ENCODE measurements at regions not wholly inside any gene's neighbourhood (a gene's known extent, or its start where the extent isn't known, plus 50 kb on each side); places are given as distances from the start of the nearest gene placed in this dataset.
A peak's percentile ranks its signal among the peaks of the same experiment; 100 is the strongest.

DNA sequence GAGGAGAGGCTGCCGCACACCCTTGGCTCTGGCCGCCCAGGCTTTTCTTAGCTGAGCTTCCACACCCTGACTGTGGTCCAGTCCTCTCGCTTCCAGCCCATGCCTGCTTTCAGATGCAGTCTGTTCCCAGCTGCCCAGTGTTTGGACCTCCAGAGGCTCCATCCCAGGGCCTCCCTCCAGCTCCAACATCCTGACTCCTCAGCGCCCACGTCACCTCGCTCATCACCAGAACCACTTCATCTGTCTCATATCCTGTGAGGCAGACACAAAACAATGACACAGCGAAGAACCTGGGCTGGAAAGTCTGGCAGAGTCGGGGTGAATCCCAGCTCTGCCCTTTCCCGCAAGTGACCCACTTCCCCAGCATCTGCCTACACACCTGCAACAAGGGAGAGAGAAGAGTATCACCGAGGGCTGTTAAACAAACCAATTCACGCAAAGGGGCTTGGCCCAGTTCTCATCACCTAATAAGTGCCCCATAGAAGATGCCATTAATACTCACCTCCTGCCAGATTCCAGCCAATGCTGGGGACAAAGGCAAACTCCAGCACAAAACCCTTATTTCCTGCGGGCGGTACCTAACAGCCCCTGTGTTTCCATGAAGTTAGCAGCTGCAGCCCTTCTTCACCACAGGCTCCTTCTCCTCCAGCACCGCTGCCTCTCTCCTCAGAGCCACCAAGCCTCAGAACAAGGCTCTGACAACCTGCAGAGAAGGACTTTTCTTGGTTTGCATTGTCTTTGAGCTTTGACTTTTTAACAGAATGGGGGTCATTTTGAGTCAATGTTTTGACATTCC, 133.4 kb upstream of the CDH4 start:
- H3K9me3 Mint-ChIP-seq (ENCODE audit: unreplicated experiment): peaks cover 1% of the 10 kb centered on the region
- no peak for DNase-seq
- H3K27me3 Mint-ChIP-seq (ENCODE audit: unreplicated experiment): peaks cover 6% of the 10 kb centered on the region
- H3K4me1 Mint-ChIP-seq (ENCODE audit: low read depth, unreplicated experiment): peaks cover 16% of the 10 kb centered on the region
- no peak overlapping the region for H3K27ac Mint-ChIP-seq (ENCODE audit: unreplicated experiment)
- H3K4me3 Mint-ChIP-seq (ENCODE audit: unreplicated experiment): no peak overlapping the region
- TF ChIP-seq, protein P1, sequence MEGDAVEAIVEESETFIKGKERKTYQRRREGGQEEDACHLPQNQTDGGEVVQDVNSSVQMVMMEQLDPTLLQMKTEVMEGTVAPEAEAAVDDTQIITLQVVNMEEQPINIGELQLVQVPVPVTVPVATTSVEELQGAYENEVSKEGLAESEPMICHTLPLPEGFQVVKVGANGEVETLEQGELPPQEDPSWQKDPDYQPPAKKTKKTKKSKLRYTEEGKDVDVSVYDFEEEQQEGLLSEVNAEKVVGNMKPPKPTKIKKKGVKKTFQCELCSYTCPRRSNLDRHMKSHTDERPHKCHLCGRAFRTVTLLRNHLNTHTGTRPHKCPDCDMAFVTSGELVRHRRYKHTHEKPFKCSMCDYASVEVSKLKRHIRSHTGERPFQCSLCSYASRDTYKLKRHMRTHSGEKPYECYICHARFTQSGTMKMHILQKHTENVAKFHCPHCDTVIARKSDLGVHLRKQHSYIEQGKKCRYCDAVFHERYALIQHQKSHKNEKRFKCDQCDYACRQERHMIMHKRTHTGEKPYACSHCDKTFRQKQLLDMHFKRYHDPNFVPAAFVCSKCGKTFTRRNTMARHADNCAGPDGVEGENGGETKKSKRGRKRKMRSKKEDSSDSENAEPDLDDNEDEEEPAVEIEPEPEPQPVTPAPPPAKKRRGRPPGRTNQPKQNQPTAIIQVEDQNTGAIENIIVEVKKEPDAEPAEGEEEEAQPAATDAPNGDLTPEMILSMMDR (IDR thresholded peaks at IDR 0.05; ENCODE audit: partially characterized antibody, unreplicated experiment): no peak
- no peaks in the 10 kb centered on the region for H3K36me3 Mint-ChIP-seq (ENCODE audit: unreplicated experiment)

DNA sequence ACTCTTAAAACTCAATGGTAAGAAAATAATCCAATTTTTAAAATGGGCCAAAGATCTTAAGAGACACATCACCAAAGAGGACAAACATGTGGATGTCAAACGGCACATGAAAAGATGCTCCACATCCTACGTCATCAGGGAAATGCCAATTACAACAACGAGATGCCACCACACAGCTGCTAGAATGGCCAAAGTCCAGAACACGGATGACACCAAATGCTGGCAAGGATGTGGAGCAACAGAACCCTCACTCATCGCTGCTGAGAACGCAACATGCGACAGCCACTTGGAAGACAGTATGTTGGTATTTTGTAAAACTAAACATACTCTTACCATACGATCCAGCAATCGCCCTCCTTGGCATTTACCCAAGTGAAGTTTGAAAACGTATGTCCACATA, 132.8 kb upstream of the CDH4 start:
- H3K4me1 Mint-ChIP-seq (ENCODE audit: low read depth, unreplicated experiment): peaks cover 14% of the 10 kb centered on the region
- DNase-seq: no peak
- peaks cover 1% of the 10 kb centered on the region for H3K9me3 Mint-ChIP-seq (ENCODE audit: unreplicated experiment)
- H3K4me3 Mint-ChIP-seq (ENCODE audit: unreplicated experiment): no peak overlapping the region
- TF ChIP-seq, protein P1 (IDR thresholded peaks at IDR 0.05; ENCODE audit: partially characterized antibody, unreplicated experiment): no peak
- H3K27me3 Mint-ChIP-seq (ENCODE audit: unreplicated experiment): peaks cover 6% of the 10 kb centered on the region
- no peak overlapping the region for H3K27ac Mint-ChIP-seq (ENCODE audit: unreplicated experiment)
- H3K36me3 Mint-ChIP-seq (ENCODE audit: unreplicated experiment): no peaks in the 10 kb centered on the region

DNA sequence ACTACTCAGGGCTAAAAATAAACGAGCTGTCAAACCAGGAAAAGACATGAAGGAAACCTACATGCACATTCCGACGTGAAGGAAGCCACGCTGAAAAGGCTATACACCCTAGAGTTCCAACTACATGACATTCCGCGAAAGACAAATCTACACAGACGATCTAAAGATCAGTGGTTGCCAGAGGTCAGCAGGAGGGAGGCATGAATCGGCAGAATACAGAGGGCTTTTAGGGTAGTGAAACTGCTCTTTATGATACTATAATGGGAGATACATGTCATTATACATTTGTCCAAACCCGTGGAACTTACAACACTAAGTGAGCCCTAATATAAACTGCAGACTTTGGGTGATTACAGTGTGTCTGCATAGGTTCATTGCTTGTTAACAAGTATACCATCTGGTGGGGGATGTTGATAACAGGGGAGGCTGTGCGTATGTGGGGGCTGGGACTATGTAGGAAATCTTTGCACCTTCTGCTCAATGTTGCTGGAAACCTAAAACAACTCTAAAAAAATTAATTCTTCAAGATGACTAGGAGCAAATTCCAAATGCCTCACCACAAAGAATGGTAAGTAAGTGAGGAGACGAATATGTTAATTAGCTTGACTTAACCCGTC, 132.2 kb upstream of the CDH4 start:
- Mint-ChIP-seq H3K27me3 (ENCODE audit: unreplicated experiment) (peaks cover 4% of the 10 kb centered on the region), H3K4me3 (ENCODE audit: unreplicated experiment) (no peak overlapping the region), H3K36me3 (ENCODE audit: unreplicated experiment) (no peaks in the 10 kb centered on the region), H3K9me3 (ENCODE audit: unreplicated experiment) (peaks cover 1% of the 10 kb centered on the region), H3K4me1 (ENCODE audit: low read depth, unreplicated experiment) (peaks cover 12% of the 10 kb centered on the region), H3K27ac (ENCODE audit: unreplicated experiment) (no peak overlapping the region)
- TF ChIP-seq, protein P1 (IDR thresholded peaks at IDR 0.05; ENCODE audit: partially characterized antibody, unreplicated experiment): no peak
- no peak for DNase-seq

DNA sequence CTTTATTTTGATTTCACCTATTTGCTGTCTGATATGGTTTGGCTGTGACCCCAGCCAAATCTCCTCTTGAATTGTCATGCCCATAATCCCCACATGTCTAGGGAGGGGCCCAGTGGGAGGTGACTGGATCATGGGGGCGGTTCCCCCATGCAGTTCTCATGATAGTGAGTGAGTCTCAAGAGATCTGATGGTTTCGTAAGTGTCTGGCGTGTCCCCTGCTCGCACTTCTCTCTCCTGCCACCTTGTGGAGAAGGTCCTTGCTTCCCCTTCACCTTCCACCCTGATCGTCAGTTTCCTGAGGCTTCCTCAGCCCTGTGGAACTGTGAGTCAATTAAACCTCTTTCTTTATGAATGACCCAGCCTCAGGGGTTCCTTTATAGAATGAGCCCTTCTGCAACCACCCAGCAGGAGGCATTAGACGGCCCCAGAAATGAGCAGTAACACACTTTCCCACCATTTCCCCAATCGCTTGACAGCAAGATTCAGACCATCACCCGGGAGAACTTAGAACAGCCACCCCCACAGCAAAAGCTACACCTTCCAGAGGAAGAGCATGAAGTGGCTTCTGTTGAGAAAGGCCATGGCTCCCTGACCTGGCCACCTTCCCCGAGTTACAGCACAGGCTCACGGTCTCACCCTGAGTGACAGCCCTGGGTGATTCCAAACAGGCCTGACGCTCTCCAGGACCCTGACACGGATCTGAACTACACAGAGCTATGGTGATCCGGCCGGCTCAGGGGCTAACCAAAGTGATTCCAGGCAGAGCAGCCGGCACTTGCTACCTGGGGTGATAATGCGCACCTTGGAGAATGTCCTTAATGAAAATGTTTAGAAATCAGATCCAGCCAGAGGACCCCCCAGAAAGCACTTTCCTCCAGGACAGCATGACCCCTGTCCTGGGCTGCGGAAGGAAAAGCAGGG, 131.2 kb upstream of the CDH4 start:
- TF ChIP-seq, protein P1 (IDR thresholded peaks at IDR 0.05; ENCODE audit: partially characterized antibody, unreplicated experiment): peak; percentile 58
- Mint-ChIP-seq H3K27me3 (ENCODE audit: unreplicated experiment) (peaks cover 2% of the 10 kb centered on the region), H3K9me3 (ENCODE audit: unreplicated experiment) (no peaks in the 10 kb centered on the region), H3K27ac (ENCODE audit: unreplicated experiment) (no peak overlapping the region), H3K36me3 (ENCODE audit: unreplicated experiment) (no peaks in the 10 kb centered on the region), H3K4me3 (ENCODE audit: unreplicated experiment) (no peak overlapping the region), H3K4me1 (ENCODE audit: low read depth, unreplicated experiment) (peaks cover 7% of the 10 kb centered on the region)
- DNase-seq: peak; percentile 59
